ENCODE measurements at regions not wholly inside any gene's neighbourhood (a gene's known extent, or its start where the extent isn't known, plus 50 kb on each side); places are given as distances from the start of the nearest gene placed in this dataset.

GRCh38 chr11:15579287-15580001 lies 464.7 kb downstream of the INSC start:
- TF ChIP-seq CTCF (IDR thresholded peaks at IDR 0.05) (no peak), POLR2A (IDR thresholded peaks at IDR 0.05) (no peak), EP300 (IDR thresholded peaks at IDR 0.05; ENCODE audit: low read depth) (no peak), POLR2AphosphoS5 (IDR thresholded peaks at IDR 0.05) (no peak)
